ENCODE measurements at regions not wholly inside any gene's neighbourhood (a gene's known extent, or its start where the extent isn't known, plus 50 kb on each side); places are given as distances from the start of the nearest gene placed in this dataset.

DNA sequence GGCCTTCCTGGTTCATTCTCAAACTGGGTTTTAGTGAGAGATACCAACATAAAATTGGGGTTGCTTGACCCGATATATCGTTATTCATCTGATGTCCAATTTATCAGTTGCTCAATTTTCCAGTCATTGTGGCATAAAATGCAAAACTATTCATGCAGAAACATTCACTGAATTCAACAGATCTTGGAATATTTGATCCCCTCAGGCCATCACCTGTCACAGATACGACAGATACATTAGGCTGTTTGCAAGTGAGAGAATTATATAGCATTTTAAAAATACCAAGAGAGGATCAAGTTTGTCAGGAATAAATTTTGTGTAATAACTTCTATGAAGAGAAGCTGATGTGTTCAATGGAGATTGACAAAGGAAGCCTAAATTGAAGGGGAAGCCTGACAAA lies 67.1 kb downstream of the MAP10 start:
- POLR2A ChIA-PET: no interaction called here
- 13% methylated on average over 3 of the region's 3 CpGs for WGBS (ENCODE audit: low lambda C conversion rate)

More for the DNA sequence above, 67.1 kb downstream of the MAP10 start:
- FAIRE-seq (no peak), ATAC-seq (no peak), DNase-seq (ENCODE audit: low spot score) (no peak)
- in situ Hi-C loops (cut with HindIII; ENCODE audit: extremely low pct_ligation_motif_present, low pct_unique_long_range_greater_than_20kb): no loop called here
- Histone ChIP-seq H3K4me1 (ENCODE audit: insufficient read depth, low read length) (no peaks in the 10 kb centered on the region), H3K4me2 (ENCODE audit: low read depth, low read length) (no peak overlapping the region), H3K9ac (ENCODE audit: insufficient read depth, low read depth, low read length) (no peak overlapping the region), H3K79me2 (ENCODE audit: insufficient read depth, low read length) (no peaks in the 10 kb centered on the region), H3K9me3 (ENCODE audit: low read length) (no peaks in the 10 kb centered on the region), H3K4me3 (replicated peaks in 1 of 3; ENCODE audit: insufficient read depth in 1 of 3, low read depth in 2 of 3, low read length in 3 of 3) (no peak overlapping the region), H3K27ac (ENCODE audit: extremely low read length, insufficient read depth, low read length) (no peak overlapping the region), H4K20me1 (ENCODE audit: insufficient read depth, low read length) (no peaks in the 10 kb centered on the region), H3K27me3 (ENCODE audit: control insufficient read depth in 1 of 2, insufficient read depth in 2 of 2, low read length in 2 of 2) (peaks cover 0 to 3% of the 10 kb centered on the region in 2 experiments; a peak in 2 of 5 replicates), H3K36me3 (replicated peaks in 1 of 2; ENCODE audit: control insufficient read depth in 1 of 2, insufficient read depth in 2 of 2, low read length in 2 of 2) (no peaks in the 10 kb centered on the region), H2AFZ (ENCODE audit: low read length) (no peak overlapping the region)
- intact Hi-C loops (cut with micrococcal nuclease; ENCODE audit: unreplicated experiment): no loop called here
- CTCF ChIA-PET (ENCODE audit: low intra/inter-chr PET ratio, low total read pairs): no interaction called here
- BruUV-seq (replicated peaks): no TSS peak
- TF ChIP-seq TBP (CRISPR knock-in tag; IDR thresholded peaks at IDR 0.05) (no peak), ZC3H4 (CRISPR knock-in tag; IDR thresholded peaks at IDR 0.05; ENCODE audit: borderline replicate concordance) (no peak), KDM5A (IDR thresholded peaks at IDR 0.05; ENCODE audit: borderline replicate concordance, low read length) (no peak), STAG1 (CRISPR knock-in tag; IDR thresholded peaks at IDR 0.05) (no peak), MATR3 (CRISPR knock-in tag; IDR thresholded peaks at IDR 0.05) (no peak), TGIF2 (CRISPR knock-in tag; IDR thresholded peaks at IDR 0.05) (no peak), NCOR1 (IDR thresholded peaks at IDR 0.05; ENCODE audit: borderline replicate concordance, low read length) (no peak), ZNF607 (CRISPR knock-in tag; IDR thresholded peaks at IDR 0.05; ENCODE audit: borderline replicate concordance) (no peak), CENPT (CRISPR knock-in tag; IDR thresholded peaks at IDR 0.05; ENCODE audit: low read depth) (no peak), RFX1 (IDR thresholded peaks at IDR 0.05) (no peak)
- TF ChIP-seq, protein P1, sequence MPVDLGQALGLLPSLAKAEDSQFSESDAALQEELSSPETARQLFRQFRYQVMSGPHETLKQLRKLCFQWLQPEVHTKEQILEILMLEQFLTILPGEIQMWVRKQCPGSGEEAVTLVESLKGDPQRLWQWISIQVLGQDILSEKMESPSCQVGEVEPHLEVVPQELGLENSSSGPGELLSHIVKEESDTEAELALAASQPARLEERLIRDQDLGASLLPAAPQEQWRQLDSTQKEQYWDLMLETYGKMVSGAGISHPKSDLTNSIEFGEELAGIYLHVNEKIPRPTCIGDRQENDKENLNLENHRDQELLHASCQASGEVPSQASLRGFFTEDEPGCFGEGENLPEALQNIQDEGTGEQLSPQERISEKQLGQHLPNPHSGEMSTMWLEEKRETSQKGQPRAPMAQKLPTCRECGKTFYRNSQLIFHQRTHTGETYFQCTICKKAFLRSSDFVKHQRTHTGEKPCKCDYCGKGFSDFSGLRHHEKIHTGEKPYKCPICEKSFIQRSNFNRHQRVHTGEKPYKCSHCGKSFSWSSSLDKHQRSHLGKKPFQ (CRISPR knock-in tag; IDR thresholded peaks at IDR 0.05; ENCODE audit: insufficient replicate concordance): no peak
- TF ChIP-seq, protein P2, sequence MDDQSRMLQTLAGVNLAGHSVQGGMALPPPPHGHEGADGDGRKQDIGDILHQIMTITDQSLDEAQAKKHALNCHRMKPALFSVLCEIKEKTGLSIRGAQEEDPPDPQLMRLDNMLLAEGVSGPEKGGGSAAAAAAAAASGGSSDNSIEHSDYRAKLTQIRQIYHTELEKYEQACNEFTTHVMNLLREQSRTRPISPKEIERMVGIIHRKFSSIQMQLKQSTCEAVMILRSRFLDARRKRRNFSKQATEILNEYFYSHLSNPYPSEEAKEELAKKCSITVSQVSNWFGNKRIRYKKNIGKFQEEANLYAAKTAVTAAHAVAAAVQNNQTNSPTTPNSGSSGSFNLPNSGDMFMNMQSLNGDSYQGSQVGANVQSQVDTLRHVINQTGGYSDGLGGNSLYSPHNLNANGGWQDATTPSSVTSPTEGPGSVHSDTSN (CRISPR knock-in tag; IDR thresholded peaks at IDR 0.05; ENCODE audit: borderline replicate concordance): no peak
- TF ChIP-seq, protein P3, sequence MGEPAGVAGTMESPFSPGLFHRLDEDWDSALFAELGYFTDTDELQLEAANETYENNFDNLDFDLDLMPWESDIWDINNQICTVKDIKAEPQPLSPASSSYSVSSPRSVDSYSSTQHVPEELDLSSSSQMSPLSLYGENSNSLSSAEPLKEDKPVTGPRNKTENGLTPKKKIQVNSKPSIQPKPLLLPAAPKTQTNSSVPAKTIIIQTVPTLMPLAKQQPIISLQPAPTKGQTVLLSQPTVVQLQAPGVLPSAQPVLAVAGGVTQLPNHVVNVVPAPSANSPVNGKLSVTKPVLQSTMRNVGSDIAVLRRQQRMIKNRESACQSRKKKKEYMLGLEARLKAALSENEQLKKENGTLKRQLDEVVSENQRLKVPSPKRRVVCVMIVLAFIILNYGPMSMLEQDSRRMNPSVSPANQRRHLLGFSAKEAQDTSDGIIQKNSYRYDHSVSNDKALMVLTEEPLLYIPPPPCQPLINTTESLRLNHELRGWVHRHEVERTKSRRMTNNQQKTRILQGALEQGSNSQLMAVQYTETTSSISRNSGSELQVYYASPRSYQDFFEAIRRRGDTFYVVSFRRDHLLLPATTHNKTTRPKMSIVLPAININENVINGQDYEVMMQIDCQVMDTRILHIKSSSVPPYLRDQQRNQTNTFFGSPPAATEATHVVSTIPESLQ (CRISPR knock-in tag; conservative IDR thresholded peaks at IDR 0.05): no peak
